ENCODE measurements at regions not wholly inside any gene's neighbourhood (a gene's known extent, or its start where the extent isn't known, plus 50 kb on each side); places are given as distances from the start of the nearest gene placed in this dataset.

DNA sequence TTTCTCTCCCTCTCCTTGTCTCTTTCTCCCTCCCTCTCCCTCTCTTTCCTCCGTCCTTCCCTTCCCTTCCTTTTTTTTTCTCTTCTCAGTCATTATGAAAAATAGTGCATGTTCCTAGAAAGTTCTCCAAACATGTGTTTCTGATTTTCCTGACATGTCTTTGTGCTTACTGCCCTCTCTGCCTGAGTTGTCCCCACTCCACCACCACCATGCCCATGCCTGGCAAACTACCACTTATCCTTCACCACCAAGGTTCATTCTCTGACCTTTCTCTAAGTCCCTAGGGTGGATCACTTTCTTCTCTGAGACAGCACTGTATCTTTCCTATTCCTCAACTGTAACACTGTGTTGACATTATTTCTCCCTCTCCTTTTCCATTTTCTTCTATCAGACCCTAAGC is 98.2 kb downstream of the LACC1 start:
- H3K4me1 ChIP-seq = no peaks in the 10 kb centered on the region
- no peak overlapping the region for H3K4me3 ChIP-seq
- H3K9me3 ChIP-seq = no peaks in the 10 kb centered on the region
- H3K27me3 ChIP-seq = no peaks in the 10 kb centered on the region
- H3K9ac ChIP-seq (ENCODE audit: low read depth in 2 of 2, low read length in 2 of 2) = no peak overlapping the region
- TF ChIP-seq, protein P1, sequence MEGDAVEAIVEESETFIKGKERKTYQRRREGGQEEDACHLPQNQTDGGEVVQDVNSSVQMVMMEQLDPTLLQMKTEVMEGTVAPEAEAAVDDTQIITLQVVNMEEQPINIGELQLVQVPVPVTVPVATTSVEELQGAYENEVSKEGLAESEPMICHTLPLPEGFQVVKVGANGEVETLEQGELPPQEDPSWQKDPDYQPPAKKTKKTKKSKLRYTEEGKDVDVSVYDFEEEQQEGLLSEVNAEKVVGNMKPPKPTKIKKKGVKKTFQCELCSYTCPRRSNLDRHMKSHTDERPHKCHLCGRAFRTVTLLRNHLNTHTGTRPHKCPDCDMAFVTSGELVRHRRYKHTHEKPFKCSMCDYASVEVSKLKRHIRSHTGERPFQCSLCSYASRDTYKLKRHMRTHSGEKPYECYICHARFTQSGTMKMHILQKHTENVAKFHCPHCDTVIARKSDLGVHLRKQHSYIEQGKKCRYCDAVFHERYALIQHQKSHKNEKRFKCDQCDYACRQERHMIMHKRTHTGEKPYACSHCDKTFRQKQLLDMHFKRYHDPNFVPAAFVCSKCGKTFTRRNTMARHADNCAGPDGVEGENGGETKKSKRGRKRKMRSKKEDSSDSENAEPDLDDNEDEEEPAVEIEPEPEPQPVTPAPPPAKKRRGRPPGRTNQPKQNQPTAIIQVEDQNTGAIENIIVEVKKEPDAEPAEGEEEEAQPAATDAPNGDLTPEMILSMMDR (IDR thresholded peaks at IDR 0.05) = no peak
- no peak for DNase-seq
- H3K36me3 ChIP-seq = no peaks in the 10 kb centered on the region
- no peak overlapping the region for H3K27ac ChIP-seq
- intact Hi-C loops (cut with DNase I) = no loop called here

DNA sequence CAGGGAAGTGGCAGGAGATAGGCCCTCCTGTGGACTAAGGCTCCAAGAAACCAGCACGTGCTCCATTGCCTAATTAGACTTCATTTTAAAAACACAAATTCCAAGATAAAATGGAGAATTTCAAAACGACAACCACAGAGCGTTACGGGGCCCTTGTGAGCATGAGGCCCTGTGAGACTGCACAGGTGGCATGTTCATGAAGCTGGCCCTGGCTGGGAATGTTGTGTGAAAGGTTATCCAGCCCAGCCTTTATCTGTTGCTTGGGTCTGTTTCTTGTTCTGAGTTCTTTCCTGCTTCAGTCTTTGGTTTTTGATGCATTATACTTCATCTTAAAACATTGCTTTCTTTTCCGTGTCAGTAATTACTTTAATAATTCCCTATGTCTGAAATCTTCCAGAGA is 99.0 kb downstream of the LACC1 start:
- intact Hi-C loops (cut with DNase I) = no loop called here
- TF ChIP-seq, protein P1 (IDR thresholded peaks at IDR 0.05) = no peak
- Histone ChIP-seq H3K4me3 (no peak overlapping the region), H3K36me3 (no peaks in the 10 kb centered on the region), H3K9me3 (no peaks in the 10 kb centered on the region), H3K4me1 (no peaks in the 10 kb centered on the region), H3K9ac (ENCODE audit: low read depth in 2 of 2, low read length in 2 of 2) (no peak overlapping the region), H3K27ac (no peak overlapping the region), H3K27me3 (no peaks in the 10 kb centered on the region)
- DNase-seq = no peak

DNA sequence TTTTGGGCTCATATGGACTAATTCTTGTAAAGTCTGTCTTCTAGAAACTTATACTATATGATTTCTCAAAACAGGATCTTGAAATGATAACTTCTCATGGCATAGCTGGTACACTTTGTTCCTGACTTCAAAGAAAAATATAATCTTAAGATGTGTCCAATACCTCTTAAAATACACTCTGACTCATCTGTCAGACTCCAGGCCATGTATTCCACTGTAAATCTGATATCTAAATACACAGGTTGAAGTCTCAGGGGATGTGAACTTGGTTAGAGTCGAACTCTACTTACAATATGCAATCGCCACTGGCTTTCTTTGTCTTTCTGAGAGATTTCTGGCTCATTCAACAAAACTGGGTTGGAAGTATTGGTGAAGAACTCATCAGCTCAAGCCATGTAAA is 99.8 kb downstream of the LACC1 start:
- no peak for DNase-seq
- intact Hi-C loops (cut with DNase I) = no loop called here

DNA sequence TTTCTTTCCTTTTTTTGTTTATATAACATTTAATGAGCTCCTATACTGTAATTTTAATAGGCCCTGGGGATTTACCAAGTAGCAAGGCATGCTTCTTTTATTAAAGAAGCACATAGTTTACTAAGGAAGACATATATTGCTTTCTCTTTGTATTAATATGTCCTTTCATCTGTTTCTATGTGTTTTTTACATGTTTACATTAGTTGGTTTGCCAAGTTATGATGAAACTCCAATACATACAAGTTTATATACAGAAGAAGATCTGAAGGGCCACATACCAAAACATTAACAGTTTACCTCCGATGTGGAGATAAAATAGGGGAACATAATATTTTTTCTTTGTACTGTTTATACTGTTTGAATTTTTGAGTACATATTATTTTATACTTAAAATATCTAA is 100.9 kb downstream of the LACC1 start:
- H3K27me3 ChIP-seq = no peaks in the 10 kb centered on the region
- H3K4me3 ChIP-seq = no peak overlapping the region
- DNase-seq = no peak
- H3K27ac ChIP-seq = no peak overlapping the region
- intact Hi-C loops (cut with DNase I) = no loop called here
- no peaks in the 10 kb centered on the region for H3K9me3 ChIP-seq
- no peak overlapping the region for H3K9ac ChIP-seq (ENCODE audit: low read depth in 2 of 2, low read length in 2 of 2)
- H3K4me1 ChIP-seq = no peaks in the 10 kb centered on the region
- TF ChIP-seq, protein P1 (IDR thresholded peaks at IDR 0.05) = no peak
- no peaks in the 10 kb centered on the region for H3K36me3 ChIP-seq

More for the DNA sequence above, 99.8 kb downstream of the LACC1 start:
- H3K27me3 ChIP-seq = no peaks in the 10 kb centered on the region
- H3K4me3 ChIP-seq = no peak overlapping the region
- no peaks in the 10 kb centered on the region for H3K9me3 ChIP-seq
- H3K27ac ChIP-seq = no peak overlapping the region
- H3K4me1 ChIP-seq = no peaks in the 10 kb centered on the region
- H3K36me3 ChIP-seq = no peaks in the 10 kb centered on the region
- no peak overlapping the region for H3K9ac ChIP-seq (ENCODE audit: low read depth in 2 of 2, low read length in 2 of 2)
- TF ChIP-seq, protein P1 (IDR thresholded peaks at IDR 0.05) = no peak

DNA sequence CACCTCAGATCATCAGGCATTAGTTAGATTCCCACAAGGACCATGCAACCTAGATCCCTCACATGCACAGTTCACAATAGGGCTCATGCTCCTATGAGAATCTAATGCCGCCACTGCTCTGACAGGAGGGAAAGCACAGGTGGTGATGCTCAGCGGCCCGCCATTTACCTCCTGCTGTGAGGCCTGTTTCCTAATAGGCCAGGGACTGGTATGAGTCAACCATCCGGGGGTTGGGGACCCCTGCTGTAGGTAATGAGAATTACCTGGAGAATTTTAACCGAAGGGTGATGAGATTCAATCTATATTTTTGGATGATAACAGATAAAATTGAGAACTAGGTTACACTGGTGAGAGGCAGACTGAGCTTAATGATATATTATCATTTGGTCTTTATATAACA is 101.4 kb downstream of the LACC1 start:
- intact Hi-C loops (cut with DNase I) = no loop called here
- Histone ChIP-seq H3K4me1 (no peaks in the 10 kb centered on the region), H3K27me3 (no peaks in the 10 kb centered on the region), H3K9me3 (no peaks in the 10 kb centered on the region), H3K27ac (no peak overlapping the region), H3K36me3 (no peaks in the 10 kb centered on the region), H3K4me3 (no peak overlapping the region), H3K9ac (ENCODE audit: low read depth in 2 of 2, low read length in 2 of 2) (no peak overlapping the region)
- TF ChIP-seq, protein P1 (IDR thresholded peaks at IDR 0.05) = no peak
- DNase-seq = no peak
